ENCODE measurements at regions not wholly inside any gene's neighbourhood (a gene's known extent, or its start where the extent isn't known, plus 50 kb on each side); places are given as distances from the start of the nearest gene placed in this dataset.

GRCh38 chr3:182149594-182149993, 437.9 kb downstream of the SOX2 start:
- TF ChIP-seq RAD21 (IDR thresholded peaks at IDR 0.05) = no peak
- TF ChIP-seq YY1 (IDR thresholded peaks at IDR 0.05) = no peak
- TF ChIP-seq SP1 (IDR thresholded peaks at IDR 0.05) = no peak
- no peak for TF ChIP-seq EGR1 (IDR thresholded peaks at IDR 0.05; ENCODE audit: low read depth in 2 of 2)
- no peak for TF ChIP-seq CTCF (IDR thresholded peaks at IDR 0.05; ENCODE audit: low read depth, low read length, missing input control)
- TF ChIP-seq ATF3 (IDR thresholded peaks at IDR 0.05) = no peak
- no peak for TF ChIP-seq TAF1 (conservative IDR thresholded peaks at IDR 0.05)
- no peak for TF ChIP-seq MAX (IDR thresholded peaks at IDR 0.05)
- no peak for TF ChIP-seq ZBTB33 (IDR thresholded peaks at IDR 0.05)
- no peak for TF ChIP-seq GABPA (IDR thresholded peaks at IDR 0.05 in 1 of 2, conservative IDR thresholded peaks at IDR 0.05 in 1 of 2)
- no peak for TF ChIP-seq REST (IDR thresholded peaks at IDR 0.05)
- TF ChIP-seq NR2F2 (IDR thresholded peaks at IDR 0.05) = no peak
- TF ChIP-seq JUND (IDR thresholded peaks at IDR 0.05) = no peak
- TF ChIP-seq RXRA (IDR thresholded peaks at IDR 0.05) = no peak
